KMS-11 (cell line): ENCODE measurements at regions not wholly inside any gene's neighbourhood (a gene's known extent, or its start where the extent isn't known, plus 50 kb on each side); places are given as distances from the start of the nearest gene placed in this dataset.

Experiments
- H2AFZ ChIP-seq: fragments of 200-600 bp; sonication (generic); 2 replicates; pipeline ENCODE4 v1.6.1; 2016; ENCODE audit warnings: antibody characterized with exemption, mixed run types, low read depth
- H3K27ac ChIP-seq: fragments of 200-600 bp; sonication (generic); 2 replicates; pipeline ENCODE4 v1.6.1; 2016; ENCODE audit warnings: mild to moderate bottlenecking, mixed run types
- H3K27me3 ChIP-seq: fragments of 200-600 bp; sonication (generic); 2 replicates; pipeline ENCODE4 v1.6.1; 2017; ENCODE audit warnings: mild to moderate bottlenecking, low read depth, mixed run types, moderate library complexity; ENCODE audit not compliant: insufficient read depth
- H3K36me3 ChIP-seq: fragments of 200-600 bp; sonication (generic); 2 replicates; pipeline ENCODE4 v1.6.1; 2017; ENCODE audit warnings: mild to moderate bottlenecking, mixed run types; ENCODE audit not compliant: insufficient read depth
- H3K4me1 ChIP-seq: fragments of 200-600 bp; sonication (generic); 2 replicates; pipeline ENCODE4 v1.6.1; 2016; ENCODE audit warnings: mild to moderate bottlenecking, low read depth, mixed run types; ENCODE audit not compliant: poor library complexity, severe bottlenecking
- H3K4me2 ChIP-seq: fragments of 200-600 bp; sonication (generic); 2 replicates; pipeline ENCODE4 v1.7.0; 2016; ENCODE audit warnings: mild to moderate bottlenecking, mixed run types
- H3K4me3 ChIP-seq: fragments of 200-600 bp; sonication (generic); IDR thresholded peaks from 2 replicates; pipeline ENCODE4 v1.6.1; 2017; ENCODE audit warnings: low read depth, low read length, mixed read lengths; ENCODE audit not compliant: insufficient read depth
- H3K79me2 ChIP-seq: fragments of 200-600 bp; sonication (generic); 2 replicates; pipeline ENCODE4 v1.6.1; 2016; ENCODE audit warnings: low read depth, mixed run types; ENCODE audit not compliant: insufficient read depth
- H3K9ac ChIP-seq: fragments of 200-600 bp; sonication (generic); 2 replicates; pipeline ENCODE4 v1.6.1; 2016; ENCODE audit warnings: mild to moderate bottlenecking, mixed run types
- H4K20me1 ChIP-seq: fragments of 200-600 bp; sonication (generic); 2 replicates; pipeline ENCODE4 v1.6.1; 2016; ENCODE audit warnings: mild to moderate bottlenecking, mixed run types; ENCODE audit not compliant: insufficient read depth
- TF ChIP-seq, protein P1 (sequence below): fragments of 200-600 bp; sonication (generic); conservative IDR thresholded peaks from 2 replicates; pipeline ENCODE4 v1.6.1; 2017; ENCODE audit warnings: low read depth, mild to moderate bottlenecking, antibody characterized with exemption, low read length, moderate library complexity, mixed read lengths

GRCh38 chr3:127087441-127087840 is 104.5 kb downstream of the PLXNA1 start:
- no peaks in the 10 kb centered on the region for H3K4me1 ChIP-seq
- no peak overlapping the region for H2AFZ ChIP-seq
- 0 out of 2 replicates have a peak, but pooled peaks cover 5% of the 10 kb centered on the region for H3K27me3 ChIP-seq
- no peaks in the 10 kb centered on the region for H3K36me3 ChIP-seq
- no peak overlapping the region for H3K27ac ChIP-seq
- H3K4me3 ChIP-seq = no peak overlapping the region
- H3K79me2 ChIP-seq = no peaks in the 10 kb centered on the region
- no peak overlapping the region for H3K9ac ChIP-seq
- no peaks in the 10 kb centered on the region for H4K20me1 ChIP-seq
- no peak overlapping the region for H3K4me2 ChIP-seq
- TF ChIP-seq, protein P1, sequence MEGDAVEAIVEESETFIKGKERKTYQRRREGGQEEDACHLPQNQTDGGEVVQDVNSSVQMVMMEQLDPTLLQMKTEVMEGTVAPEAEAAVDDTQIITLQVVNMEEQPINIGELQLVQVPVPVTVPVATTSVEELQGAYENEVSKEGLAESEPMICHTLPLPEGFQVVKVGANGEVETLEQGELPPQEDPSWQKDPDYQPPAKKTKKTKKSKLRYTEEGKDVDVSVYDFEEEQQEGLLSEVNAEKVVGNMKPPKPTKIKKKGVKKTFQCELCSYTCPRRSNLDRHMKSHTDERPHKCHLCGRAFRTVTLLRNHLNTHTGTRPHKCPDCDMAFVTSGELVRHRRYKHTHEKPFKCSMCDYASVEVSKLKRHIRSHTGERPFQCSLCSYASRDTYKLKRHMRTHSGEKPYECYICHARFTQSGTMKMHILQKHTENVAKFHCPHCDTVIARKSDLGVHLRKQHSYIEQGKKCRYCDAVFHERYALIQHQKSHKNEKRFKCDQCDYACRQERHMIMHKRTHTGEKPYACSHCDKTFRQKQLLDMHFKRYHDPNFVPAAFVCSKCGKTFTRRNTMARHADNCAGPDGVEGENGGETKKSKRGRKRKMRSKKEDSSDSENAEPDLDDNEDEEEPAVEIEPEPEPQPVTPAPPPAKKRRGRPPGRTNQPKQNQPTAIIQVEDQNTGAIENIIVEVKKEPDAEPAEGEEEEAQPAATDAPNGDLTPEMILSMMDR = no peak

DNA sequence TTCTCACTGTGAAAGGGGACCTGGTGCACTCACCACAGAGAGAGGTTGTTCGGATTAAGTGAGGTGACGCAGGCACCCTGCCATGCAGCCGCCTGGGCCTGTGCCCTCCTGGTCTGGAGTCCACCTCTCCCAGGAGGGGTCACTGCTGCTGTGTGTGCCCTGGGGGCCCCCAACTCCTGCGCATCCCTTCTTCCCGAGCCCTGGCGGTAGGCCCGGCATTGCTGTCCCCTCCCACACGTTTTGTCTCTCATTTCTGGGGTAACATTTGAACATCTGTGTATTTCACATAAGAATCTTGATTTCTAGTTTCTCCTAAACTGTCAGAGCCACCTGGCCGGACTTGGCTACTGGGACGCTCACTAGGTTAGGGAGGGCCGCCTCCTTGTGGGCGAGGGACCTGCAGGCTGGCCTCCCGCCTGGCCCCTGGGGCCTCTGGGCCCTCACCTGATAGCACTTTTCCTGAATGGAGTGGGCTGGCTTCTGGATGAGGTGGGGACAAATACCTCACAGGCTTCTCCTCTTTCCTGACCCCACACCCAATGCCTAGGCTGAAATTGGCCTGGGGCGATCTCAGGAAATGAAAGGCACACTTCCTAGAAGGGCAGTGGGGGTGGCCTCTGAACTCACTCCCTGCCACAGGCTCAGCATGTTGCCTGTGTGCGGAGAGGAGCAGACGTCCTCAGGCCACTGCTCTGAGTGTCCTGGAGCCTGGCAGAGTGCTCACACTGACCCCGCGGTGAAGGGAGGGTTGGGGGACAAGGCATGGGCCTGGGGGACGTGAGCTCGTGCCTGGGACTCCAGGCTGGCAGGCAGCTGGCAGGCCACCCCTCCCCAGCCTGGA is 104.2 kb upstream of the PRR23E start:
- Histone ChIP-seq H3K27me3 (0 out of 2 replicates have a peak, but pooled peaks cover 5% of the 10 kb centered on the region), H4K20me1 (no peaks in the 10 kb centered on the region), H3K36me3 (no peaks in the 10 kb centered on the region), H3K4me2 (no peak overlapping the region), H3K79me2 (no peaks in the 10 kb centered on the region), H3K27ac (no peak overlapping the region), H2AFZ (no peak overlapping the region), H3K9ac (no peak overlapping the region), H3K4me1 (no peaks in the 10 kb centered on the region), H3K4me3 (no peak overlapping the region)
- TF ChIP-seq, protein P1 = no peak

GRCh38 chr3:127089486-127090145 is 103.3 kb upstream of the PRR23E start:
- Histone ChIP-seq H3K27ac (no peak overlapping the region), H3K36me3 (no peaks in the 10 kb centered on the region), H3K4me3 (no peak overlapping the region), H3K4me1 (no peaks in the 10 kb centered on the region), H4K20me1 (no peaks in the 10 kb centered on the region), H3K27me3 (0 out of 2 replicates have a peak, but pooled peaks cover 5% of the 10 kb centered on the region), H3K4me2 (no peak overlapping the region), H3K79me2 (no peaks in the 10 kb centered on the region), H2AFZ (no peak overlapping the region), H3K9ac (no peak overlapping the region)
- TF ChIP-seq, protein P1 = no peak

DNA sequence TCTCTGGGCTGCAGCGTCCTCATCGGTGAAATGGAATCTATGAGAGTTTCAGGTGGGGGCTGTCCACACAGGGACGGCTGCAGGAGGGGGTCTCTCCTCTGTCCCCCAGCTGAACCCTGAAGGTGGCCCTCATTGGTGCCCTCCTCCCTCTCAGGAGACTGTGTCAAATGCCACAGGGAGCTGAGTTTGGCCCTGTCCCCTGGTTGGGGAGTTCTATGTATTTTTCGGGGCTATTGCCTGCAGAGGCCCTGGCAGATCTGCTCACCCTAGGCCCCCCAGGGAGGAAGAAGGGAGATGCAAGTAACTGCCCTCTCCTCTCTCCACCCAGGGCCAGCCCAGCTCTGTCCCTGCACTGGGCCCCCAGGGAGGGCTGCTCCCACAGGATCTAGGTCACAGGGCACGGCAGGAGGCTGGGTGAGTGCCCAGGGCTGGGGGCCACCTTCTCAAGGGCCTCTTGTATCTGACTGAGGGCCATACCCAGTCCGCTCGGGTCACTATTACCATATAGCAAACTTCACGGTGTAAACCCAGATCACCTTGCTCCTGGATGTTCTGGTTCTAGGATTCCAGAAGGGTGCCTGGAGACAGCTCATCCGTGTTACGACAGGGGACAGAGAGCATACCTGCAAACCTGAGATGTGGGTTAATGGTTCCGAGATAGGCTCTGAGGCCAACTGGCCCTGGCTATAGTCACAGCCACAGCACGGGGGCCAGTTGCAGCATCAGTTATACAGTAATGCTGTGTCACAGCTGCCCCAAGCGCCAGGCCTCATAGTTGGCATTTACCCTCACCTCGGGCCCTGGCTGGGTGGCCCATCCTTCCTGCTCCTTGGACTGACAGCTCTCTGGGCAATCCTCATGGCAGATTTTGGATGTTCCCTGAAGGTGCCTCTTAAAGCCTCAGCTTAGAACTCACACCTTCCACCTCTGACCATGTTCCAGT is 102.4 kb upstream of the PRR23E start:
- Histone ChIP-seq H3K4me3 (no peak overlapping the region), H3K9ac (no peak overlapping the region), H3K4me2 (no peak overlapping the region), H2AFZ (no peak overlapping the region), H3K79me2 (no peaks in the 10 kb centered on the region), H3K27ac (no peak overlapping the region), H3K27me3 (0 out of 2 replicates have a peak, but pooled peaks cover 5% of the 10 kb centered on the region), H4K20me1 (no peaks in the 10 kb centered on the region), H3K4me1 (no peaks in the 10 kb centered on the region), H3K36me3 (no peaks in the 10 kb centered on the region)
- TF ChIP-seq, protein P1 = no peak
